Renal cortical epithelial cell (primary cell): ENCODE measurements at regions not wholly inside any gene's neighbourhood (a gene's known extent, or its start where the extent isn't known, plus 50 kb on each side); places are given as distances from the start of the nearest gene placed in this dataset.
"Not testable (repeated sequence)": the region's sequence is repeated elsewhere in the genome, so short reads cannot be mapped to it uniquely, and the experiment has no call there.

Experiments
- DNase-seq: peaks from one replicate; pipeline ENCODE4 v3.0.0-alpha.2; 2011; ENCODE audit warnings: low read depth

- no peak for DNase-seq
Observed at GRCh38 chr13:21879263-21879914, 208.5 kb downstream of the FGF9 start.

GRCh38 chr13:21882766-21883165, 211.9 kb downstream of the FGF9 start:
- DNase-seq = no peak

- DNase-seq = no peak
Observed at GRCh38 chr13:21883713-21884112, 212.8 kb downstream of the FGF9 start.

GRCh38 chr13:21884299-21884909, 213.5 kb downstream of the FGF9 start:
- no peak for DNase-seq

GRCh38 chr13:21884965-21885567, 214.2 kb downstream of the FGF9 start:
- DNase-seq = no peak

- no peak for DNase-seq
Observed at GRCh38 chr13:21885714-21886224, 214.9 kb downstream of the FGF9 start.

- no peak for DNase-seq
Observed at GRCh38 chr13:21889651-21890050, 218.8 kb downstream of the FGF9 start.

GRCh38 chr13:21890220-21890619, 219.3 kb downstream of the FGF9 start:
- DNase-seq = not testable (repeated sequence)

- DNase-seq = no peak
Observed at GRCh38 chr13:21894091-21894490, 223.2 kb downstream of the FGF9 start.

- DNase-seq = no peak
Observed at GRCh38 chr13:21894703-21895699, 224.1 kb downstream of the FGF9 start.

GRCh38 chr13:21895779-21896178, 224.9 kb downstream of the FGF9 start:
- DNase-seq = no peak

GRCh38 chr13:21897161-21897560, 226.3 kb downstream of the FGF9 start:
- no peak for DNase-seq

GRCh38 chr13:21898459-21898858, 227.6 kb downstream of the FGF9 start:
- DNase-seq = peak; percentile 10

- no peak for DNase-seq
Observed at GRCh38 chr13:21898945-21899344, 228.1 kb downstream of the FGF9 start.

GRCh38 chr13:21901336-21901735, 230.5 kb downstream of the FGF9 start:
- DNase-seq = no peak

GRCh38 chr13:21901811-21902708, 231.2 kb downstream of the FGF9 start:
- DNase-seq = no peak

GRCh38 chr13:21902709-21903098, 231.8 kb downstream of the FGF9 start:
- DNase-seq = no peak

- no peak for DNase-seq
Observed at GRCh38 chr13:21905486-21905885, 234.6 kb downstream of the FGF9 start.

- DNase-seq = peak; percentile 25
Observed at GRCh38 chr13:21909331-21909730, 238.5 kb downstream of the FGF9 start.

- DNase-seq = no peak
Observed at GRCh38 chr13:21910546-21910945, 239.7 kb downstream of the FGF9 start.
